Progenitor cell of endocrine pancreas (in vitro differentiated cells): ENCODE measurements at regions not wholly inside any gene's neighbourhood (a gene's known extent, or its start where the extent isn't known, plus 50 kb on each side); places are given as distances from the start of the nearest gene placed in this dataset.

Experiments
- DNase-seq: peaks from one replicate; pipeline ENCODE4 v3.0.0; 2021; ENCODE audit warnings: low spot score; ENCODE audit not compliant: unreplicated experiment
- H3K27ac Mint-ChIP-seq: 2 replicates; pipeline ENCODE4 v1.8.0; 2021; ENCODE audit warnings: mild to moderate bottlenecking, moderate library complexity, mixed read lengths
- H3K27me3 Mint-ChIP-seq: 2 replicates; pipeline ENCODE4 v1.8.0; 2021; ENCODE audit warnings: mixed read lengths
- H3K36me3 Mint-ChIP-seq: 2 replicates; pipeline ENCODE4 v1.8.0; 2022; ENCODE audit warnings: mixed read lengths; ENCODE audit not compliant: insufficient read depth
- H3K4me1 Mint-ChIP-seq: 2 replicates; pipeline ENCODE4 v1.8.0; 2021; ENCODE audit warnings: low read depth, mixed read lengths
- H3K4me3 Mint-ChIP-seq: 2 replicates; pipeline ENCODE4 v1.8.0; 2021; ENCODE audit warnings: low read depth, mild to moderate bottlenecking, moderate library complexity, mixed read lengths
- H3K9me3 Mint-ChIP-seq: 2 replicates; pipeline ENCODE4 v1.8.0; 2021; ENCODE audit warnings: low read depth, mixed read lengths
- TF ChIP-seq, protein P1 (sequence below): fragments of 200-600 bp; sonication (generic); IDR thresholded peaks from one replicate; pipeline ENCODE4 v1.5.0; 2021; ENCODE audit warnings: antibody characterized with exemption, mild to moderate bottlenecking; ENCODE audit not compliant: unreplicated experiment

DNA sequence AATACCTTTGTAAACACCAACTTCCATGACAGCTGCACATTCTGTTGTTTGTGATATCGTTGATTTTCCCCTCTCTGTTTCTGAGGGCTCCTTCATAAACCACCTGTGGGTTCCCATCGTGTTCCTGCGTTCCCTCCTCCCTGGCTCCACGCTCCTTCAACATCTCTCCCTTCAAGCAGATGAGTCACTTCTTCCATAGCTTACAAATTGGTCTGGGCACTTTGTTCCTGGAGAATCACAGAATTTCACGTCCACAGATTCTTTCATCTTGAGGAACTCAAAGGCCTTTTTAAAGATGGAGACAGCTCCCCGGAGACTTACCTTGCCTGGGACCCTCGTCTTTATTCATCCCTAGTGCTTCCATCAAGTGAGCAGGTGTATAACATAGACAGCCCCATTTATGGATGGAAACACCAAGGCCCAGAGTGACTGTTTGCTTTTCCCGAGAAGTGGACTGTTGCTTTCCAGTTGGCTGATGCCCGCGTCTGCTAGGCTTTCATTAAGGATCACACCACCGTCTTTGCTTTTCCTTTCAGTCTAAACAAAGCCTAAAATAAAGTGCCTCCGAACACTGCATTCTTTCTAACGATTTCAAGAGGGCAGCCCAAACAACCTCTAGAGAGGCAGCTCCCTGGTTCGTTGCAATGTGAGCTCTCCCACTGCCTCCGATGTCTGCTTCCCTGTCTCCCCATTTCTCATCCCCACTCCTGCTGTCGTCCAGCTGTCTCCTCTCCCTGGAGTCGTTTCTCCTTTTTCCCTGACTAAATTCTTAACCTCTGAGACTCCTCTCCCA lies 146.3 kb upstream of the STX18 start:
- H3K4me1 Mint-ChIP-seq: peaks cover 2% of the 10 kb centered on the region
- no peak overlapping the region for H3K4me3 Mint-ChIP-seq
- peaks cover 1% of the 10 kb centered on the region for H3K36me3 Mint-ChIP-seq
- TF ChIP-seq, protein P1, sequence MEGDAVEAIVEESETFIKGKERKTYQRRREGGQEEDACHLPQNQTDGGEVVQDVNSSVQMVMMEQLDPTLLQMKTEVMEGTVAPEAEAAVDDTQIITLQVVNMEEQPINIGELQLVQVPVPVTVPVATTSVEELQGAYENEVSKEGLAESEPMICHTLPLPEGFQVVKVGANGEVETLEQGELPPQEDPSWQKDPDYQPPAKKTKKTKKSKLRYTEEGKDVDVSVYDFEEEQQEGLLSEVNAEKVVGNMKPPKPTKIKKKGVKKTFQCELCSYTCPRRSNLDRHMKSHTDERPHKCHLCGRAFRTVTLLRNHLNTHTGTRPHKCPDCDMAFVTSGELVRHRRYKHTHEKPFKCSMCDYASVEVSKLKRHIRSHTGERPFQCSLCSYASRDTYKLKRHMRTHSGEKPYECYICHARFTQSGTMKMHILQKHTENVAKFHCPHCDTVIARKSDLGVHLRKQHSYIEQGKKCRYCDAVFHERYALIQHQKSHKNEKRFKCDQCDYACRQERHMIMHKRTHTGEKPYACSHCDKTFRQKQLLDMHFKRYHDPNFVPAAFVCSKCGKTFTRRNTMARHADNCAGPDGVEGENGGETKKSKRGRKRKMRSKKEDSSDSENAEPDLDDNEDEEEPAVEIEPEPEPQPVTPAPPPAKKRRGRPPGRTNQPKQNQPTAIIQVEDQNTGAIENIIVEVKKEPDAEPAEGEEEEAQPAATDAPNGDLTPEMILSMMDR: no peak
- H3K9me3 Mint-ChIP-seq: no peaks in the 10 kb centered on the region
- H3K27me3 Mint-ChIP-seq: no peaks in the 10 kb centered on the region
- H3K27ac Mint-ChIP-seq: no peak overlapping the region
- DNase-seq: no peak

DNA sequence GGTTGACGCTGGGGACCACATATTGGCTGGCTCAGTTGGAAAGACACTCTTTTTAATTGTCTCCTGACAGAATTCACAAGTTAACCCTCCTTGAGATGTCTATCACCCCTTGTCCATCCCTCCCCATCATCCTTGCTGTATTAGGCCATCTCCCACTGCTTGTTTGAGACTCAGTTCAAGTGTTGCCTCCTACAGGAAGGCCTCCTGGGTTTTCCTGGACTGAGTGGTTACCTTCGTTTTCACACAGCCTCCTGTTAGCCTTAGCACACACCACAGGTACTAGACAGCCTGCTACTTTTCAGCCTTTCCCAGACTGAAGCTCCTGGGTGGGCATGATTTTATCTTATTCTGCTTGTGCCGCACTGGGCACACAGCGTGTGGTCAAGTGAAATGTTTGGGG lies 145.3 kb upstream of the STX18 start:
- Mint-ChIP-seq H3K27ac (no peak overlapping the region), H3K36me3 (peaks cover 1% of the 10 kb centered on the region), H3K27me3 (no peaks in the 10 kb centered on the region), H3K4me3 (no peak overlapping the region), H3K4me1 (peaks cover 2% of the 10 kb centered on the region), H3K9me3 (no peaks in the 10 kb centered on the region)
- TF ChIP-seq, protein P1: no peak
- DNase-seq: no peak

DNA sequence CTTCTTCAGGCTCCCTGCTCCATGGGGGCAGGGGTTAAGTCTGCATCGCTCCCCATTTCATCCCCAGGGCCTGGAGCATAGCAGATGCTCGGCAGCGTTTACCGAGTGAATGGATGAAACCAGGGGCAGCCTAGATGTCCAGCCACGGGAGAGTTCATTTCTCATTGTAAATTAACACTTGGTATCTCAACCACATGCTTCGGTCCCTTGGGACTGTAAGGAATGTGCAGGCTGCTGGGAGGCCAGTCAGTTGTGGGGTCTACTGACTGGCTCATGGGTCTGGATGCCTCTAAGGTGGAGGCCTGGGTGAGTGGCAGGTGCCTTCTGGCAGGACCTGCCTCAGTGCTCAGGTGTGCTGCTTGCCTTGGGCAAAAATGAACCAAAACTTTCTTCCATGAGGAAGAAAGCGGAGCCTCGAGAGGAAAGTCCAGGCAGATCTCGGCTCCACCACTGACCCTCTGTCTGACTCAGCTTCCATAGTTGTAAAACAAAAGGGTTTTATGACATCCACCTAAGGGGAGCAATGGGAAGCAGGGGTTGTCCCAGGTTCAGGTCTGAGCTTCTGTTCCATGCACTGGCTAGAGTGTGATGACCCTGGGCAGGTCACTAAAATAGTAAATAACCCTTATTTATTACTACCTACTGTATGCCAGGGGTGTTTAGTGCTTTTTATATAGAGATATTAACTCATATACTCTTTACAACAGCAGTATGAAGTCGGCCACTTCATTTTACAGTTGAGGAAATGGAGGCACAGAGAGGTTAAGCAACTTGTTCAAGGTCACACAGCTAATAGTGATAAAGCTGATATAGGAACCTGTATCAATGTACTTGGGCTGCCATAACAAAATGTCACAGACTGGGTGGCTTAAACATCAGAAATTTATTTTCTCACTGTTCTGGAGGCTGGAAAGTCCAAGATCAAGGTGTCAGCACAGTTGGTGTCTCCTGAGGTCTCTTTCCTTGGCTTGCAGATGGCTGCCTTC lies 144.3 kb upstream of the STX18 start:
- Mint-ChIP-seq H3K27me3 (no peaks in the 10 kb centered on the region), H3K36me3 (peaks cover 4% of the 10 kb centered on the region), H3K4me3 (no peak overlapping the region), H3K4me1 (peaks cover 2% of the 10 kb centered on the region), H3K9me3 (no peaks in the 10 kb centered on the region), H3K27ac (peak overlapping the region; percentile 80)
- no peak for DNase-seq
- TF ChIP-seq, protein P1: no peak

DNA sequence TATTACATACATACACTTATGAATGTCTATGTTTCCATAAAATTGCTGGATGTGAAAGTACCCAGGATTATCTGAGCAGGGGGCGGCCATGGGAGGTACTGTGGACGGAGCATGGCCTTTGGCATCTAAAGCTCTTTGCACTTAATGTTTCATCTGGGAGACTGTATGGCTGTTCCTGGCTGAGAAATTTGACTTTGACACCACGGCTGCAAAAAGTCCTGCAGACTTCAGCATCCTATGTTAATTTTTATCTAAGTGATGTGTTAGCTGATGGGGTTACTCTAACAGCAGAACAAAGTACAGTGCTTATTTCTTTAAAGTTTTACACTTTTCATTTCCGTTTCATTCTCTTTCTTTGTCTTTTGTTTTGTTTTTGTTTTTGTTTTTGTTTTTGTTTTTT lies 139.8 kb upstream of the STX18 start:
- H3K9me3 Mint-ChIP-seq: no peaks in the 10 kb centered on the region
- no peak overlapping the region for H3K27ac Mint-ChIP-seq
- H3K36me3 Mint-ChIP-seq: peaks cover 4% of the 10 kb centered on the region
- peaks cover 17% of the 10 kb centered on the region for H3K27me3 Mint-ChIP-seq
- no peak for DNase-seq
- no peak overlapping the region for H3K4me3 Mint-ChIP-seq
- TF ChIP-seq, protein P1: no peak
- H3K4me1 Mint-ChIP-seq: peaks cover 6% of the 10 kb centered on the region

DNA sequence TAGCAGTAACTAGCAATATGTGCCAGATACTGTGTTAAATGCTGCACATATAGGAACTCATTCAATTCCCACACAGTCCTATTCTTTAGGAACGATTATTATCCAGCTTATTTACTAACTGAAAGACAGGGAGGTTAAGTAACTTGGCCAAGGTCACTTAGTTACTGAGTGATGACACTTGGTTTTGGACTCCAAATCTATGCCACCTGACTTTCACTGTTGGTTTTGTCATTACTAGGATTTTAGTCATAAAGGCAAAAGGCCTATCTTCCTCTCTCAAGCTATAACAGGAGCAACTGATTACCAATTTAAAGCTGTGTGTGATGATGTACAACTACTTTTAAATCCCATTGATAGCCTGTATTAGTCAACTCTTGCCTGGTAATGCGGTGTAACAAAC lies 138.9 kb upstream of the STX18 start:
- DNase-seq: no peak
- Mint-ChIP-seq H3K27me3 (peaks cover 22% of the 10 kb centered on the region), H3K9me3 (no peaks in the 10 kb centered on the region), H3K4me3 (no peak overlapping the region), H3K4me1 (peaks cover 6% of the 10 kb centered on the region), H3K36me3 (peaks cover 4% of the 10 kb centered on the region), H3K27ac (no peak overlapping the region)
- TF ChIP-seq, protein P1: no peak
